IgD-negative memory B cell (primary cell): ENCODE measurements at regions not wholly inside any gene's neighbourhood (a gene's known extent, or its start where the extent isn't known, plus 50 kb on each side); places are given as distances from the start of the nearest gene placed in this dataset.
A peak's percentile ranks its signal among the peaks of the same experiment; 100 is the strongest.

ENCODE experiments used
- H3K27ac Mint-ChIP-seq, 3 donors: one replicate each; pipeline ENCODE4 v1.8.0; 2020 to 2022; ENCODE audit warnings: mild to moderate bottlenecking in 3 of 3, mixed read lengths in 3 of 3, moderate library complexity in 1 of 3
- H3K27me3 Mint-ChIP-seq: one replicate; pipeline ENCODE4 v1.8.0; 2021; ENCODE audit warnings: mixed read lengths
- H3K36me3 Mint-ChIP-seq: one replicate; pipeline ENCODE4 v1.8.0; 2020; ENCODE audit warnings: mild to moderate bottlenecking, mixed read lengths
- H3K4me1 Mint-ChIP-seq, 3 donors: one replicate each; pipeline ENCODE4 v1.8.0; 2020 to 2022; ENCODE audit warnings: mixed read lengths in 3 of 3, mild to moderate bottlenecking in 1 of 3
- H3K4me3 Mint-ChIP-seq, 4 donors: one replicate each; pipeline ENCODE4 v1.8.0; 2020 to 2022; ENCODE audit warnings: mild to moderate bottlenecking in 4 of 4, mixed read lengths in 4 of 4, moderate library complexity in 3 of 4
- H3K9me3 Mint-ChIP-seq, 3 donors: one replicate each; pipeline ENCODE4 v1.8.0; 2020 to 2021; ENCODE audit warnings: mixed read lengths in 3 of 3, mild to moderate bottlenecking in 1 of 3

DNA sequence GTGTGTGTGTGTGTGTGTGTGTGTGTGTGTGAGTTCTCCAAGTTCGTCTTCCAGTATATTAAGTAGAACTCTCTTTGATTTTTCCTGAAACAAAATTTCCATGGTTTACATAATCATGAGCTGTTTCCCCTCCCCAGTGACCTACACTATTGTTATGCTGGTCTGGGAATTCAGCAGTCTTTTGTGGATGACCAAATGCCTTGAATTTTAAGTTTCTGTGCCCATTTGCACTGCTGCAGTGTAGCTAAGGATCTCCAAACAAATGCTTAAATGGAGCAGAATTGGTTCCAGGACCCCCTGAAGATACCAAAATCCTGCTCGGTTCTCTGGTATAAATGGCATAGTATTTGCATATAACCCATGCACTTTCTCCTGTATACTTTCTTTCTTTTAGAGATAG is 77.2 kb upstream of the SLC34A2 start:
- H3K27ac Mint-ChIP-seq = no peak overlapping the region
- no peaks in the 10 kb centered on the region for H3K36me3 Mint-ChIP-seq
- H3K9me3 Mint-ChIP-seq = peaks cover 0 to 2% (median 0%) of the 10 kb centered on the region in 3 donors
- H3K4me1 Mint-ChIP-seq = no peaks in the 10 kb centered on the region
- no peak overlapping the region for H3K4me3 Mint-ChIP-seq
- no peaks in the 10 kb centered on the region for H3K27me3 Mint-ChIP-seq

DNA sequence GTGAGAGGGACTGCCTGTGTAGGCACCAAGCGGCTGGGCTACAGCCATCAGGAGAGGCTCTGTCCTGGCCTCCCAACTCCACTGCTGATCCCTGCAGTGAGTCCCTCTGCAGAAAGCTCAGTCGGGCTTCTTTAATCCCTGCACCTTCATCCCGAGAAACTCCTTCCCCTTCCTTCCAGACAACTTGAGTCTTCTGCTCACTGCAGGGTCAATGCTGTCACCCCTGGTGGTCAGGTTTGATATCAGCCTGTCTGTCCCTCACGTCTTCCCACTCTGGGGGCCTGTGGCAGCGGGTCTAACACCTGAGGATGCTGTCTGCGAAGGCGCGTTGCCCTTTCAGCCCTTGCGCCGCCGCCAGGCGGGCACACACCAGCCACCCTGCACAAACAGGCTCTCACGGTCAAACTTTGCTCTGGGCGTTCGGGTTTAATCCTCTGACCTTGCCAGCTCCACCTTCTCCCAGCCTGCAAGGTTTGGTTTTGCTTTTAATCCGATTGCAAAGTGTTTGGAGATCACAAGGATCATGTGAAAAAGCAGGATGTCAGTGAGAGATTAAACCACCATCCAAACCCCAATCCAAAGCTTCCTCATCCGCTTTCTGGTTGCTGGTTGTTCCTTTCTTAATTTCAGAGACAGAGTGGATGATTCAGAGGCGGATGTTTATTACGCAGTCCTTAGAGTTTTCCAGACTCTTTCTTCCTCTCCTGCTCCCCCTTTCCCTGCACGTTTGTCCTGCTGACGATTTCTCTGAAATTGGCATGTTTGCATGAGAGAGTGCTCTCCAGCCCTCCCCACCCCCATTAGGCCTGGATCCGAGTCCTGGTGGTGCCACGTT is 74.8 kb upstream of the SLC34A2 start:
- no peaks in the 10 kb centered on the region for H3K4me1 Mint-ChIP-seq
- peak overlapping the region in 1 of 4 donors; percentile 33 for H3K4me3 Mint-ChIP-seq
- H3K36me3 Mint-ChIP-seq = peaks cover 1% of the 10 kb centered on the region
- H3K27me3 Mint-ChIP-seq = peaks cover 2% of the 10 kb centered on the region
- H3K9me3 Mint-ChIP-seq = peaks cover 0 to 2% (median 0%) of the 10 kb centered on the region in 3 donors
- H3K27ac Mint-ChIP-seq = no peak overlapping the region

DNA sequence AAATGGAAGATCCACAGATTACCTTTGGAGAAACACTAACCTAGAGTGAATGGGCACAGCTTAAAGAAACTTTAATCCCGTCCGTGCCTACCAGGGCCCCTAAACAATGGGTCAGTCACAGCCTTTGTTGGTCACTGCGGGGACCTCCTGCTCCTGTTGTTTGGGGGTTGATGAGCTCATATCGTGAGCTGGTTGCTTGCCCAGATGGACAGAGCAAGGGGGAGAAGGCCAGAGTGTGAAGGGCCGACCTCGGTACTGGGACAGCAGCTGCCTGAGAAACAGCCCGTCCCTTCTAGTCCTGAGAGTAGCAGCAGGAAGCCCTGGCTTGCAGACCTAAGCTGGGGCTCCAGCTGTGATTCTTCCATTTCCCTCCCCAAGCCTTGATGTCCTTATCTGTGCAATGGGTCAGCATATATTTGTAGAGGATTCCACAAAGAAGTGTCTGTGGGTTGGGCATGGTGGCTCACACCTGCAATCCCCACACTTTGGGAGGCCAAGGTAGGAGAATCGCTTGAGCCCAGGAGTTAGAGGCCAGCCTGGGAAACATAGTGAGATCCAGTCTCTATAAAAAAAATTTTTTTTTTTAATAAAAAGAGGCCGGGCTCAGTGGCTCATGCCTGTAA is 69.6 kb upstream of the SLC34A2 start:
- no peak overlapping the region for H3K27ac Mint-ChIP-seq
- peaks cover 3% of the 10 kb centered on the region for H3K36me3 Mint-ChIP-seq
- no peak overlapping the region for H3K4me3 Mint-ChIP-seq
- H3K9me3 Mint-ChIP-seq = no peaks in the 10 kb centered on the region
- peaks cover 2% of the 10 kb centered on the region for H3K27me3 Mint-ChIP-seq
- H3K4me1 Mint-ChIP-seq = no peaks in the 10 kb centered on the region

DNA sequence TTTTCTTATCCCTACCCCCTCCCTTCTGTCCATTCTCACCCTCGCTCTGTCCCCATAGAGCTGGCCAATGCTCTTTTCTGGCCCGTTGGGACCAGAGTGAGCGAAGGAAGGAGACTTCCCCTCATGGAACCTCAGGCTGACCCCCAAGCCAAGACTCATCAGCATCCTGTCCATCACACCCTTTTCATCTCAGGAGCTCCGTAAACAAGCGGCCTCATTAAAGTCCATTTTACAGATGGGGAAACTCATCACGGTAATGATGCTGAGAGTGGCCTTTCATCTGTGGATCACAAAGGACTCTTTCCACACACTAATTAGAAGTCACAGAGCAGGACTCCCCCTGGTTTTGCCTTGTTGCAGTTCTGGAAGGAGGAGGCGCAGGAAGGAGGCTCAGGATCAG is 67.4 kb upstream of the SLC34A2 start:
- H3K27me3 Mint-ChIP-seq = peaks cover 2% of the 10 kb centered on the region
- peaks cover 3% of the 10 kb centered on the region for H3K36me3 Mint-ChIP-seq

DNA sequence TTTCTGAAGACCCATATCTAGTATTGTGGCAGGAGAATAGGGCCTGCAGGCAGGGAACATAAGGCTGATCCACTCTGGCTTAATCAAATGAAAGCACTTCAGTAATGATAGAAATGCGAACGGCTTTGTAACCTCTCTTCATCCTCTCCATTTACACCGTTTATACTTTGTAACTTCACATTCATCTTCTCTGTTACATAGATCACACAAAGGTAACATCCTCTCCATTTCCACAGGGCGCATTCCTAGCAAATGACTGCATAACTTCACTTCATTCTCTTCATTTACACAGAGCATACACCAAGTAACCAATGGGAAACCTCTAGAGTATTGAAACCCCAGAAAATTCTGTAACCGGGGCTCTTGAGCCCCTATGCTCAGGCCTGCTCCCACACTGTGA is 65.5 kb upstream of the SLC34A2 start:
- Mint-ChIP-seq H3K36me3 (peaks cover 3% of the 10 kb centered on the region), H3K27ac (no peak overlapping the region), H3K4me1 (peaks cover 0 to 2% (median 0%) of the 10 kb centered on the region in 3 donors), H3K9me3 (peaks cover 0 to 7% (median 6%) of the 10 kb centered on the region in 3 donors), H3K4me3 (peak overlapping the region in 1 of 4 donors; percentile 10), H3K27me3 (no peaks in the 10 kb centered on the region)

More for the DNA sequence above, 67.4 kb upstream of the SLC34A2 start:
- Mint-ChIP-seq H3K4me1 (no peaks in the 10 kb centered on the region), H3K27ac (peak overlapping the region in 1 of 3 donors; percentile 18), H3K9me3 (no peaks in the 10 kb centered on the region), H3K4me3 (no peak overlapping the region)

DNA sequence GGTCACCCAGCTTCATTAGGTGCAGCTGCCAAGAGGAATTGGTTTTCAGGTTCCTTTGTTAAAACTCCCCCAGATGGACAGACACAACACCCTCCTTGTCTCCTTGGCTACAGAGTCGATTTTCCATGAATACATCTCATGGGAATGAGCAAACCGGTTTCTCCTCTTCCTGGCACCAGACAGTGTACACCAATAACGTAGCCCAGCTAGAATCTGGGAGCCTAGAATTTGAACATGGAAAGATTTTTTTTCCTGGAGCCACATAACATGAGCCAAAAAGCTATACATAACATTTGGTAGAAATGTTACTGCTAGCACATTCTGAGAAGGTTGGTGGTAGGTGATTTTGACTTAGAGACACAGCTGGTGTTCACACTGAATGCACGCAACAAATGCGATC is 62.9 kb upstream of the SLC34A2 start:
- H3K27me3 Mint-ChIP-seq = no peaks in the 10 kb centered on the region
- no peak overlapping the region for H3K4me3 Mint-ChIP-seq
- H3K9me3 Mint-ChIP-seq = peaks cover 4 to 13% (median 10%) of the 10 kb centered on the region in 3 donors
- peaks cover 4% of the 10 kb centered on the region for H3K36me3 Mint-ChIP-seq
- H3K4me1 Mint-ChIP-seq = peaks cover 0 to 2% (median 0%) of the 10 kb centered on the region in 3 donors
- no peak overlapping the region for H3K27ac Mint-ChIP-seq
